ENCODE measurements at regions not wholly inside any gene's neighbourhood (a gene's known extent, or its start where the extent isn't known, plus 50 kb on each side); places are given as distances from the start of the nearest gene placed in this dataset.

DNA sequence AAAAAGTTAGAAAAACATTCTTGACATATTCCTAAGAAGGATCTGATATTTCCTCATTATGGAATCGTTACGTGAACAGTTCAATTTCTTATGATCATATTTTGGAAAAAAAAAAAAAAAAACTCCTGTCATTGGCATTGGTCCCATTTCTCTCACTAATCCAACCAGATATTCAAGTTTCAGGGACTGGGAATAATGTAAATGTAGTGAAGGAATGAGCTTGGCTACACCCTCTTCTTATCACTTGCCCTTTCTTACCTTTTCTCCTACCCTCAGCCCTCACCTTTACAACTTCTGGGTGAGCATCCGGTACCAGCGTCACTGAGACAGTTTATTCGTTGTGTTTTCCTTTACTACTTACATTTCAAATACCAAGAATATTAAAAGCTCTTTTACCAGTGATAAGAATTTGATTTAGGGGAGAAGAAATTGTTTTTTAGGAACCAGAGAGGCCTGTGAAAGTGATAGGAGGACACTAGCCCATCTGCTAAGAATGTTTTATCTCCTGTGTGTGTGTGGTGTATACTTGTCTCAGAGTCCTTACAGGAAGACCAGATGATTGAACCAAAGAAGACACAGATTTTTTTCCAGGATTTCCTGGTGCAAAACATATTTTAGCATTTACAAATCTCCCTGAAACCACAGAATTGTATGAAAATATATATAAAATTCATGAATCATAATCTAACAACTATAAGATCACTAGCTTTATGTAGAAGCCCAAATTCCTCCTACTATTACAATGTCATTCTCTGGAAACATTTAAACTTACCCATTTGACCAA is 946.7 kb downstream of the ZPLD1 start:
- TF ChIP-seq POLR2A (IDR thresholded peaks at IDR 0.05; ENCODE audit: low read depth, low read length), result no peak
- TF ChIP-seq, protein P1, sequence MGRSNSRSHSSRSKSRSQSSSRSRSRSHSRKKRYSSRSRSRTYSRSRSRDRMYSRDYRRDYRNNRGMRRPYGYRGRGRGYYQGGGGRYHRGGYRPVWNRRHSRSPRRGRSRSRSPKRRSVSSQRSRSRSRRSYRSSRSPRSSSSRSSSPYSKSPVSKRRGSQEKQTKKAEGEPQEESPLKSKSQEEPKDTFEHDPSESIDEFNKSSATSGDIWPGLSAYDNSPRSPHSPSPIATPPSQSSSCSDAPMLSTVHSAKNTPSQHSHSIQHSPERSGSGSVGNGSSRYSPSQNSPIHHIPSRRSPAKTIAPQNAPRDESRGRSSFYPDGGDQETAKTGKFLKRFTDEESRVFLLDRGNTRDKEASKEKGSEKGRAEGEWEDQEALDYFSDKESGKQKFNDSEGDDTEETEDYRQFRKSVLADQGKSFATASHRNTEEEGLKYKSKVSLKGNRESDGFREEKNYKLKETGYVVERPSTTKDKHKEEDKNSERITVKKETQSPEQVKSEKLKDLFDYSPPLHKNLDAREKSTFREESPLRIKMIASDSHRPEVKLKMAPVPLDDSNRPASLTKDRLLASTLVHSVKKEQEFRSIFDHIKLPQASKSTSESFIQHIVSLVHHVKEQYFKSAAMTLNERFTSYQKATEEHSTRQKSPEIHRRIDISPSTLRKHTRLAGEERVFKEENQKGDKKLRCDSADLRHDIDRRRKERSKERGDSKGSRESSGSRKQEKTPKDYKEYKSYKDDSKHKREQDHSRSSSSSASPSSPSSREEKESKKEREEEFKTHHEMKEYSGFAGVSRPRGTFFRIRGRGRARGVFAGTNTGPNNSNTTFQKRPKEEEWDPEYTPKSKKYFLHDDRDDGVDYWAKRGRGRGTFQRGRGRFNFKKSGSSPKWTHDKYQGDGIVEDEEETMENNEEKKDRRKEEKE (IDR thresholded peaks at IDR 0.05), result no peak
- TF ChIP-seq, protein P2, sequence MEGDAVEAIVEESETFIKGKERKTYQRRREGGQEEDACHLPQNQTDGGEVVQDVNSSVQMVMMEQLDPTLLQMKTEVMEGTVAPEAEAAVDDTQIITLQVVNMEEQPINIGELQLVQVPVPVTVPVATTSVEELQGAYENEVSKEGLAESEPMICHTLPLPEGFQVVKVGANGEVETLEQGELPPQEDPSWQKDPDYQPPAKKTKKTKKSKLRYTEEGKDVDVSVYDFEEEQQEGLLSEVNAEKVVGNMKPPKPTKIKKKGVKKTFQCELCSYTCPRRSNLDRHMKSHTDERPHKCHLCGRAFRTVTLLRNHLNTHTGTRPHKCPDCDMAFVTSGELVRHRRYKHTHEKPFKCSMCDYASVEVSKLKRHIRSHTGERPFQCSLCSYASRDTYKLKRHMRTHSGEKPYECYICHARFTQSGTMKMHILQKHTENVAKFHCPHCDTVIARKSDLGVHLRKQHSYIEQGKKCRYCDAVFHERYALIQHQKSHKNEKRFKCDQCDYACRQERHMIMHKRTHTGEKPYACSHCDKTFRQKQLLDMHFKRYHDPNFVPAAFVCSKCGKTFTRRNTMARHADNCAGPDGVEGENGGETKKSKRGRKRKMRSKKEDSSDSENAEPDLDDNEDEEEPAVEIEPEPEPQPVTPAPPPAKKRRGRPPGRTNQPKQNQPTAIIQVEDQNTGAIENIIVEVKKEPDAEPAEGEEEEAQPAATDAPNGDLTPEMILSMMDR (IDR thresholded peaks at IDR 0.05 in 2 of 3, conservative IDR thresholded peaks at IDR 0.05 in 1 of 3; ENCODE audit: control insufficient read depth in 2 of 3, extremely low read depth in 1 of 3, insufficient read depth in 1 of 3, low read depth in 3 of 3, low read length in 3 of 3), result no peak
